Stomach (tissue), 8 donors: ENCODE measurements at regions not wholly inside any gene's neighbourhood (a gene's known extent, or its start where the extent isn't known, plus 50 kb on each side); places are given as distances from the start of the nearest gene placed in this dataset.

Experiments used
- DNase-seq, 2 donors: peaks; one replicate each; pipeline versions ENCODE4 v3.0.0 to v3.0.0-alpha.2; 2013 to 2019
- H3K27ac ChIP-seq, 5 donors: fragments of 200-600 bp in 4 of 5; sonication (generic) in 4 of 5; one replicate each; pipeline ENCODE4 v1.5.1; 2013 to 2019; ENCODE audit warnings: mild to moderate bottlenecking in 1 of 5, moderate library complexity in 1 of 5
- H3K27me3 ChIP-seq, 3 donors: fragments of 200-600 bp; sonication (generic); one replicate each; pipeline ENCODE4 v1.5.1; 2017 to 2019; ENCODE audit warnings: mixed run types in 1 of 3
- H3K36me3 ChIP-seq, 4 donors: fragments of 200-600 bp; sonication (generic); 1 replicate in 3 of 4; 2 replicates in 1 of 4; pipeline ENCODE4 v1.5.1; 2016 to 2019
- H3K4me1 ChIP-seq, 4 donors: fragments of 200-600 bp; sonication (generic); one replicate each; pipeline ENCODE4 v1.5.1; 2016 to 2019
- H3K4me3 ChIP-seq, 4 donors: fragments of 200-600 bp; sonication (generic) in 3 of 4; one replicate each; pipeline ENCODE4 v1.5.1; 2016 to 2019; ENCODE audit warnings: mild to moderate bottlenecking in 1 of 4
- H3K9me3 ChIP-seq, 4 donors: fragments of 200-600 bp; sonication (generic); one replicate each; pipeline ENCODE4 v1.5.1; 2016 to 2019
- EP300 ChIP-seq: sonication (generic); formaldehyde crosslinking; IDR thresholded peaks from one replicate; pipeline ENCODE4 v1.6.1; 2017; ENCODE audit warnings: antibody characterized with exemption
- POLR2A ChIP-seq, 4 donors: fragments of 450-650 bp; IDR thresholded peaks; one replicate each; pipeline ENCODE4 v1.6.1; 2016; ENCODE audit warnings: antibody characterized with exemption in 4 of 4, control low read depth in 2 of 4, mild to moderate bottlenecking in 1 of 4, moderate library complexity in 1 of 4
- POLR2AphosphoS5 ChIP-seq, 3 donors: sonication (generic); formaldehyde crosslinking; IDR thresholded peaks; one replicate each; pipeline ENCODE4 v1.6.1; 2016; ENCODE audit warnings: antibody characterized with exemption in 3 of 3
- whole genome bisulfite sequencing, 5 donors: extraction: QIAGEN DNeasy Blood & Tissue Kit in 3 of 5; methylation state at CpG; one replicate each; pipeline versions ENCODE4 v1.1.5 to v1.1.7; 2013 to 2018; 5-methylcytosine and 5-hydroxymethylcytosine counted together
- intact Hi-C: fragments of 100-400 bp; cut with DNase I; formaldehyde crosslinking; loops from one replicate; pipeline ENCODE4 v1.15.1; 2023; ENCODE audit warnings: low total_unique reads
- TF ChIP-seq, protein P1 (sequence below), 7 experiments: fragments of 450-650 bp in 4 of 7; fragments of 200-600 bp in 3 of 7; sonication (generic) in 3 of 7; IDR thresholded peaks; one replicate each; pipeline ENCODE4 v1.5.1; 2016 to 2019; ENCODE audit warnings: antibody characterized with exemption in 7 of 7, control low read depth in 2 of 7, mild to moderate bottlenecking in 1 of 7
- donor health status: healthy with polysubstance abuse.
- donor health status: Bipolar disorder and iron deficiency.
- donor health status: healthy.

DNA sequence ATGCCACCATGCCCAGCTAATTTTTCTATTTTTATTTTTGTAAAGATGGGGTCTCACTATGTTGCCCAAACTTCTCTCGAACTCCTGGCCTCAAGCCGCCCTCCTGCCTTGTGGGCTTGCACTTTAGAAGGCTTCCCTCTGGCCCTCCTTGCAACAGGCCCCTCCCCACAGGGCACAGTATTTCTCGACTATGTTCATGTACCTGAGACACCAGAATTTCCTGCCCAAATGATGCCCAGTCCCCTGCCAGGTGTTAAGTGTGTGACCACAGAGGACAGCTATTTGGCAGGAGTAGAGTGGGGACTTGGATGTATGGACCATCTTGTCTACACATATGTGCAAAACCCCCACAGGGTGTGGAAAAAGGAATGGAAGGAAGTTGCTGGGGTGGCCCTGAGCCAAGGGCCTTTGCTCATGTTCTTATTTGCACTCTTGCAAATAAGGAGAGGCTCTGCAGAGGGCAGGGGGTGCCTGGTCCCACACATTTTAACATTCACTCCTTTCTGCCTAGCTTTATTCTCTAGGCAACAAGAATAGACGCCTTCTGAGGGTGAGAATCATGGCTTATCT lies 168.4 kb upstream of the PODXL start:
- WGBS, 5 donors, result 75 to 86% (median 80%) methylated on average over 4 of the region's 4 CpGs
- Histone ChIP-seq H3K27me3 (no peaks in the 10 kb centered on the region), H3K9me3 (peaks cover 0 to 8% (median 0%) of the 10 kb centered on the region in 4 donors), H3K4me1 (no peaks in the 10 kb centered on the region), H3K36me3 (no peaks in the 10 kb centered on the region), H3K4me3 (no peak overlapping the region), H3K27ac (no peak overlapping the region)
- TF ChIP-seq POLR2AphosphoS5 (IDR thresholded peaks at IDR 0.05), result no peak
- TF ChIP-seq, protein P1, sequence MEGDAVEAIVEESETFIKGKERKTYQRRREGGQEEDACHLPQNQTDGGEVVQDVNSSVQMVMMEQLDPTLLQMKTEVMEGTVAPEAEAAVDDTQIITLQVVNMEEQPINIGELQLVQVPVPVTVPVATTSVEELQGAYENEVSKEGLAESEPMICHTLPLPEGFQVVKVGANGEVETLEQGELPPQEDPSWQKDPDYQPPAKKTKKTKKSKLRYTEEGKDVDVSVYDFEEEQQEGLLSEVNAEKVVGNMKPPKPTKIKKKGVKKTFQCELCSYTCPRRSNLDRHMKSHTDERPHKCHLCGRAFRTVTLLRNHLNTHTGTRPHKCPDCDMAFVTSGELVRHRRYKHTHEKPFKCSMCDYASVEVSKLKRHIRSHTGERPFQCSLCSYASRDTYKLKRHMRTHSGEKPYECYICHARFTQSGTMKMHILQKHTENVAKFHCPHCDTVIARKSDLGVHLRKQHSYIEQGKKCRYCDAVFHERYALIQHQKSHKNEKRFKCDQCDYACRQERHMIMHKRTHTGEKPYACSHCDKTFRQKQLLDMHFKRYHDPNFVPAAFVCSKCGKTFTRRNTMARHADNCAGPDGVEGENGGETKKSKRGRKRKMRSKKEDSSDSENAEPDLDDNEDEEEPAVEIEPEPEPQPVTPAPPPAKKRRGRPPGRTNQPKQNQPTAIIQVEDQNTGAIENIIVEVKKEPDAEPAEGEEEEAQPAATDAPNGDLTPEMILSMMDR (IDR thresholded peaks at IDR 0.05), result no peak
- no peak for TF ChIP-seq EP300
- TF ChIP-seq POLR2A (IDR thresholded peaks at IDR 0.05), result no peak
- no peak for DNase-seq
- intact Hi-C loops, result no loop called here

DNA sequence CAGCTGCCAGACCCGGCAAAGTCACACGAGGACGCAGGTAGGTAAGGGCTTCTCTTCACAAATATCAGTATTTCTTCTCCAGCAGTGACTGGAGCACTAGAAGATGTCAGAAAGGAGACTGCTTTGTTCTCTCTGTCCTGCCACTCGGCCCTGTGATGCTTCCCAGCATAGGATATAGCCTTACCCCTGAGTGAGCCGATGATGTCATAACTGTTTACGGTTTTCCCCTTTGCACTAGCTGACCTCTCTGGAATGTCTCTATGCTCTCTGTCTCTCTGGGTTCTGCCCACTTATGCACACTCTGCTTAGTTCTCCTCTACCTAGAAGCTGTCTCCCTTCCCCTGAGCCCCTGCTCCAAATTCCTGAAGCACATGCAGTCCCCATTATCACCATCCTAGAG lies 167.5 kb upstream of the PODXL start:
- H3K27ac ChIP-seq, result no peak overlapping the region
- no peak for TF ChIP-seq POLR2AphosphoS5 (IDR thresholded peaks at IDR 0.05)
- no peak for TF ChIP-seq EP300
- TF ChIP-seq POLR2A (IDR thresholded peaks at IDR 0.05), result no peak
- TF ChIP-seq, protein P1 (IDR thresholded peaks at IDR 0.05), result no peak

DNA sequence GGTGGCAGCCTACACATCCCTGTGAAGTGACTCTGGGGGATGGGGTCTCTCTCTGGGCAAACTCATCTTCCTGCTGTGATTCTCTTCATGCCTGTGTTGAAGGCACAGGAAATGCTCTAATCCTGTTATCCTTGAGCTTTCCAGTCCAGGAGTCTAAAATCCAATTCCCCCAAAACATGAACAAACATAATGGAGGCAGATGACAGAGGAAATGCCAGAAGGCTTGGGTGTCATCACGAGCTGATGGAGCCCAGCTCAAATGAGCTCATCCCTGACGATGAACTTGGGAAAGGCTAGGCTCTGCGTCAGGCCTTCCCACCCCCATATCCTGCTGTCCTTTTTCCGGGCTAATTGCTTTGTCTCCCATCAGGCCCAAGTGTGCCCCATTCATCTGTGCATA lies 165.9 kb upstream of the PODXL start:
- Histone ChIP-seq H3K4me3 (no peak overlapping the region), H3K36me3 (no peaks in the 10 kb centered on the region), H3K4me1 (no peaks in the 10 kb centered on the region), H3K27me3 (no peaks in the 10 kb centered on the region), H3K9me3 (no peaks in the 10 kb centered on the region), H3K27ac (no peak overlapping the region)
- intact Hi-C loops, result no loop called here
- TF ChIP-seq POLR2AphosphoS5 (IDR thresholded peaks at IDR 0.05), result no peak
- TF ChIP-seq, protein P1 (IDR thresholded peaks at IDR 0.05), result no peak
- no peak for TF ChIP-seq EP300
- no peak for TF ChIP-seq POLR2A (IDR thresholded peaks at IDR 0.05)
- peak in 1 of 2 donors; percentile 3 for DNase-seq
- WGBS, 5 donors, result 46 to 69% (median 64%) methylated on average over 4 of the region's 4 CpGs

More for the DNA sequence above, 167.5 kb upstream of the PODXL start:
- intact Hi-C loops, result no loop called here
- H3K4me1 ChIP-seq, result no peaks in the 10 kb centered on the region
- no peak overlapping the region for H3K4me3 ChIP-seq
- no peaks in the 10 kb centered on the region for H3K36me3 ChIP-seq
- no peaks in the 10 kb centered on the region for H3K27me3 ChIP-seq
- peaks cover 0 to 5% (median 0%) of the 10 kb centered on the region in 4 donors for H3K9me3 ChIP-seq
- WGBS, 5 donors, result 43 to 54% (median 50%) methylated on average over 6 of the region's 6 CpGs
- peak in 1 of 2 donors; percentile 10 for DNase-seq

DNA sequence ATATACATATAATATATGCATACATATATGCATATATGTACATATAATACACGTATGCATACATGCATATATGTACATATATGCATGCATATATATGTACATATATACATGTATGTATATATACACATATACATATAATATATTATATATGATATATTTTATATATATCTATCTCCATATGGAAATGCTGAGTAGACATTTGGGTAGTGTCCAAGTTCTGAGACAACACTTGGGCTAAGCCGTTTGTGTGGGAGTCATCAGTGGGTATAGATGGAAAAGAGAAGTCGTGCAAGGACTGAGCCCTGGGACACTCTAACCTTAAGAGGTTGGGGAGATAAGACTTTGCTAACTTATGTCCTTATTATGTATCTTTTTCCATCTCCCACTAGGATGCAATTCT lies 165.2 kb upstream of the PODXL start:
- Histone ChIP-seq H3K36me3 (no peaks in the 10 kb centered on the region), H3K27me3 (no peaks in the 10 kb centered on the region), H3K27ac (no peak overlapping the region), H3K9me3 (no peaks in the 10 kb centered on the region), H3K4me1 (no peaks in the 10 kb centered on the region), H3K4me3 (no peak overlapping the region)
- TF ChIP-seq POLR2AphosphoS5 (IDR thresholded peaks at IDR 0.05), result no peak
- TF ChIP-seq, protein P1 (IDR thresholded peaks at IDR 0.05), result no peak
- TF ChIP-seq EP300, result no peak
- TF ChIP-seq POLR2A (IDR thresholded peaks at IDR 0.05), result no peak
- DNase-seq, result no peak
- intact Hi-C loops, result no loop called here
- 45 to 75% (median 53%) methylated on average over 3 of the region's 3 CpGs for WGBS, 5 donors
